ENCODE measurements at regions not wholly inside any gene's neighbourhood (a gene's known extent, or its start where the extent isn't known, plus 50 kb on each side); places are given as distances from the start of the nearest gene placed in this dataset.

GRCh38 chr6:6837541-6838080 lies 249.1 kb downstream of the LY86 start:
- DNase-seq (ENCODE audit: low spot score) (no peak), ATAC-seq (ENCODE audit: low FRiP score) (no peak)
- TF ChIP-seq, protein P1, sequence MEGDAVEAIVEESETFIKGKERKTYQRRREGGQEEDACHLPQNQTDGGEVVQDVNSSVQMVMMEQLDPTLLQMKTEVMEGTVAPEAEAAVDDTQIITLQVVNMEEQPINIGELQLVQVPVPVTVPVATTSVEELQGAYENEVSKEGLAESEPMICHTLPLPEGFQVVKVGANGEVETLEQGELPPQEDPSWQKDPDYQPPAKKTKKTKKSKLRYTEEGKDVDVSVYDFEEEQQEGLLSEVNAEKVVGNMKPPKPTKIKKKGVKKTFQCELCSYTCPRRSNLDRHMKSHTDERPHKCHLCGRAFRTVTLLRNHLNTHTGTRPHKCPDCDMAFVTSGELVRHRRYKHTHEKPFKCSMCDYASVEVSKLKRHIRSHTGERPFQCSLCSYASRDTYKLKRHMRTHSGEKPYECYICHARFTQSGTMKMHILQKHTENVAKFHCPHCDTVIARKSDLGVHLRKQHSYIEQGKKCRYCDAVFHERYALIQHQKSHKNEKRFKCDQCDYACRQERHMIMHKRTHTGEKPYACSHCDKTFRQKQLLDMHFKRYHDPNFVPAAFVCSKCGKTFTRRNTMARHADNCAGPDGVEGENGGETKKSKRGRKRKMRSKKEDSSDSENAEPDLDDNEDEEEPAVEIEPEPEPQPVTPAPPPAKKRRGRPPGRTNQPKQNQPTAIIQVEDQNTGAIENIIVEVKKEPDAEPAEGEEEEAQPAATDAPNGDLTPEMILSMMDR (IDR thresholded peaks at IDR 0.05) = no peak

DNA sequence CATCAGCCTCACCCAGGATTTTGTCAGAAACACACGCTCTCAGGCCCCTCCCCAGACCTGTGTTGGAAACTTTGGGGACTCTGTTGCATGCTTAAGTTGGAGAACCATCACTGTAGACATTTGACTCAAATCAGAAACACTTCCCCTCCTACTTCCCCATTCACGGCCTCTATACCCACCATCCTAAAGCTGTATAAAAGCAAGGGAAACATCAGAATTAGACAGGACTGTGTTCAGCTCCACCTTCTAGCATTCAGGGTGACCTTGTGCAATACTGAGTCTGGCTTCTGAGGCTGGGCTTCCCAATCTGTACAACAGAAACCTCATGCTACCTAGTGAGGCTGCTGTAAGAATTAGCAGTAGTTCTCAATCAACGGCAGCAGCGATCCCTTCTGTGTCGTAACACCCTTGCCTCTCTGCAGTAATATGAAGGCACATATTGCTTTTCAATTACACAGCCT lies 252.3 kb downstream of the LY86 start:
- TF ChIP-seq, protein P1 (IDR thresholded peaks at IDR 0.05) = no peak
- ATAC-seq (ENCODE audit: low FRiP score) (no peak), DNase-seq (ENCODE audit: low spot score) (no peak)

- DNase-seq (ENCODE audit: low spot score) (no peak), ATAC-seq (ENCODE audit: low FRiP score) (no peak)
- TF ChIP-seq, protein P1 (IDR thresholded peaks at IDR 0.05) = no peak
These were observed 253.1 kb downstream of the LY86 start for GRCh38 chr6:6841571-6841970.

- ATAC-seq (ENCODE audit: low FRiP score) = no peak
These were observed 253.8 kb downstream of the LY86 start for GRCh38 chr6:6842291-6842690.

GRCh38 chr6:6843057-6843627 lies 254.6 kb downstream of the LY86 start:
- TF ChIP-seq, protein P1 (IDR thresholded peaks at IDR 0.05) = no peak
- ATAC-seq (ENCODE audit: low FRiP score) = no peak
- no peak for DNase-seq (ENCODE audit: low spot score)

More at GRCh38 chr6:6842291-6842690, 253.8 kb downstream of the LY86 start:
- DNase-seq (ENCODE audit: low spot score) = no peak
- TF ChIP-seq, protein P1 (IDR thresholded peaks at IDR 0.05) = no peak

- no peak for ATAC-seq (ENCODE audit: low FRiP score)
- DNase-seq (ENCODE audit: low spot score) = no peak
These were observed 255.3 kb downstream of the LY86 start for GRCh38 chr6:6843777-6844176.

More at GRCh38 chr6:6843777-6844176, 255.3 kb downstream of the LY86 start:
- TF ChIP-seq, protein P1 (IDR thresholded peaks at IDR 0.05) = no peak
